ENCODE measurements at regions not wholly inside any gene's neighbourhood (a gene's known extent, or its start where the extent isn't known, plus 50 kb on each side); places are given as distances from the start of the nearest gene placed in this dataset.

DNA sequence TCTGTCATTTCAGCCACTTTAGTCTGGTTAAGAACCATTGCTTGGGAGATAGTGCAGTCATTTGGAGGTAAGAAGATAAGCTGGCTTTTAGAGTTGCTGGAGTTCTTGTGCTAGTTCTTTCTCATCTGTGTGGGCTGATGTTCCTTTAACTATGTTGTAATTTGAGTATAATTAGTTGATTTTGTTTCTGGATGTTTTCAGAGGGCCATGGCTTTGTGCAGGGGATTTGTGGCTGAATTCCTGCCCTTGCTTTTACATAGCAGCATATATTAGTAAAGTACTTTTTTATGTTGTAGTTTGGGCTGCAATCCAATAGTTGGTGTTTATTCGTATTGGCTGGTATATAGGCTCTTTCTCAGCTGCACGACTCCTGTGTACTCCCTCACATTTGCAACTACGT lies 339.6 kb downstream of the ANKRD50 start:
- H3F3A ChIP-seq (ENCODE audit: insufficient read depth, low read length), result no peaks in the 10 kb centered on the region
- no peak overlapping the region for H3K4me2 ChIP-seq (ENCODE audit: low read length)
- H3K79me2 ChIP-seq (ENCODE audit: insufficient read depth, low read length), result no peaks in the 10 kb centered on the region
- H3K9me2 ChIP-seq (ENCODE audit: low read depth, low read length), result no peaks in the 10 kb centered on the region
- H3K4me3 ChIP-seq (ENCODE audit: low read depth, low read length, poor library complexity, severe bottlenecking), result no peak overlapping the region
- no peak overlapping the region for H2AFZ ChIP-seq (ENCODE audit: low read length)
- no peak for TF ChIP-seq EZH2 (IDR thresholded peaks at IDR 0.05; ENCODE audit: borderline replicate concordance, low read length)
- TF ChIP-seq, protein P1, sequence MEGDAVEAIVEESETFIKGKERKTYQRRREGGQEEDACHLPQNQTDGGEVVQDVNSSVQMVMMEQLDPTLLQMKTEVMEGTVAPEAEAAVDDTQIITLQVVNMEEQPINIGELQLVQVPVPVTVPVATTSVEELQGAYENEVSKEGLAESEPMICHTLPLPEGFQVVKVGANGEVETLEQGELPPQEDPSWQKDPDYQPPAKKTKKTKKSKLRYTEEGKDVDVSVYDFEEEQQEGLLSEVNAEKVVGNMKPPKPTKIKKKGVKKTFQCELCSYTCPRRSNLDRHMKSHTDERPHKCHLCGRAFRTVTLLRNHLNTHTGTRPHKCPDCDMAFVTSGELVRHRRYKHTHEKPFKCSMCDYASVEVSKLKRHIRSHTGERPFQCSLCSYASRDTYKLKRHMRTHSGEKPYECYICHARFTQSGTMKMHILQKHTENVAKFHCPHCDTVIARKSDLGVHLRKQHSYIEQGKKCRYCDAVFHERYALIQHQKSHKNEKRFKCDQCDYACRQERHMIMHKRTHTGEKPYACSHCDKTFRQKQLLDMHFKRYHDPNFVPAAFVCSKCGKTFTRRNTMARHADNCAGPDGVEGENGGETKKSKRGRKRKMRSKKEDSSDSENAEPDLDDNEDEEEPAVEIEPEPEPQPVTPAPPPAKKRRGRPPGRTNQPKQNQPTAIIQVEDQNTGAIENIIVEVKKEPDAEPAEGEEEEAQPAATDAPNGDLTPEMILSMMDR (IDR thresholded peaks at IDR 0.05; ENCODE audit: low read length), result no peak
- H3K9me3 ChIP-seq (ENCODE audit: low read length), result no peaks in the 10 kb centered on the region
- H3K9ac ChIP-seq (ENCODE audit: low read length), result no peak overlapping the region
- no peaks in the 10 kb centered on the region for H4K20me1 ChIP-seq (ENCODE audit: insufficient read depth, low read length)
- H3K27me3 ChIP-seq (ENCODE audit: insufficient read depth, low read length), result no peaks in the 10 kb centered on the region
- no peaks in the 10 kb centered on the region for H3K4me1 ChIP-seq (ENCODE audit: insufficient read depth, low read length, severe bottlenecking)
- no peak overlapping the region for H3K27ac ChIP-seq (ENCODE audit: low read depth, low read length, poor library complexity, severe bottlenecking)
- H3K36me3 ChIP-seq (ENCODE audit: insufficient read depth, low read length), result no peaks in the 10 kb centered on the region

DNA sequence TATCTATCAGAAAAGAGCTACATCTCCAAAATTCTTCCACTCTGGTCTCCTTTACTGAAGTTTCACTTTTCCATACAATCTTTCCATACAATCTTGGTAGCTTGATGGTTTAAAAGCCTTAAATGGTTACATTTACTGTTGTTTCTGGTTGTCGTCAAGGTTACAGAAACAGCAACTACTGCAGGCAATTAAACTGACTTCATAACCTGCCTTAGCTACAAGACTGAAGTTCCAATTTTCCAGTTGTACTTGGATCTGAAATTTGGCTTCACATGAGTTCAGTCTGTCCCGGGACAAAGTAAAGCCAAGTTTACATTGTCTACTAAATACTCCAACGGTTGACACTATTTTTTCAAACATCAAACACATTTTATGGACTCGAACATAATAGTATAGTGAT lies 326.4 kb downstream of the ANKRD50 start:
- Histone ChIP-seq H3K79me2 (ENCODE audit: insufficient read depth, low read length) (no peaks in the 10 kb centered on the region), H3K9me3 (ENCODE audit: low read length) (no peaks in the 10 kb centered on the region), H2AFZ (ENCODE audit: low read length) (no peak overlapping the region), H3K36me3 (ENCODE audit: insufficient read depth, low read length) (no peaks in the 10 kb centered on the region), H3K27me3 (ENCODE audit: insufficient read depth, low read length) (no peaks in the 10 kb centered on the region), H3K4me2 (ENCODE audit: low read length) (no peak overlapping the region), H4K20me1 (ENCODE audit: insufficient read depth, low read length) (no peaks in the 10 kb centered on the region), H3K27ac (ENCODE audit: low read depth, low read length, poor library complexity, severe bottlenecking) (no peak overlapping the region), H3F3A (ENCODE audit: insufficient read depth, low read length) (no peaks in the 10 kb centered on the region), H3K9me2 (ENCODE audit: low read depth, low read length) (no peaks in the 10 kb centered on the region), H3K4me1 (ENCODE audit: insufficient read depth, low read length, severe bottlenecking) (no peaks in the 10 kb centered on the region), H3K9ac (ENCODE audit: low read length) (no peak overlapping the region), H3K4me3 (ENCODE audit: low read depth, low read length, poor library complexity, severe bottlenecking) (no peak overlapping the region)
- no peak for TF ChIP-seq EZH2 (IDR thresholded peaks at IDR 0.05; ENCODE audit: borderline replicate concordance, low read length)
- TF ChIP-seq, protein P1 (IDR thresholded peaks at IDR 0.05; ENCODE audit: low read length), result no peak

DNA sequence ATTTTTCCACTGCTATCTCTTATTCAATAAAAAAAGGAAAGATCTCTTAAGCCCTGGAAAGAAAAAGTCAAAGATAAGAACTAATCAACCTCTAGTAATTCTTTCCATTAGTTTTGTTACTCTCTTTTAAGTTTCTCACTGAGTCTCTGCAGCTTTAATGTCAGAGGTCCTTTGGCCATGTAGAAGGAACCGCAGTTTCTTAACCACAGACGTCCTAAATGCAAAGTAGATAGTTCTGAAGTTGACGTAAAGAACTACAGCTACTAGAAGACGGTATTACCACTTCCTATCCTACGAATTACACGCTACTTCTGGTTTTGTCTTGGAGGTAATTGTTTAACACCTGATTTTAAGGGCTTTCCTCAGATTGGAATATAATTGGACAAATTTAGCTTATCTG lies 325.9 kb downstream of the ANKRD50 start:
- Histone ChIP-seq H3K9me3 (ENCODE audit: low read length) (no peaks in the 10 kb centered on the region), H3K27ac (ENCODE audit: low read depth, low read length, poor library complexity, severe bottlenecking) (no peak overlapping the region), H3K9me2 (ENCODE audit: low read depth, low read length) (no peaks in the 10 kb centered on the region), H2AFZ (ENCODE audit: low read length) (no peak overlapping the region), H3K4me3 (ENCODE audit: low read depth, low read length, poor library complexity, severe bottlenecking) (no peak overlapping the region), H4K20me1 (ENCODE audit: insufficient read depth, low read length) (no peaks in the 10 kb centered on the region), H3K27me3 (ENCODE audit: insufficient read depth, low read length) (no peaks in the 10 kb centered on the region), H3K4me2 (ENCODE audit: low read length) (no peak overlapping the region), H3F3A (ENCODE audit: insufficient read depth, low read length) (no peaks in the 10 kb centered on the region), H3K4me1 (ENCODE audit: insufficient read depth, low read length, severe bottlenecking) (no peaks in the 10 kb centered on the region), H3K36me3 (ENCODE audit: insufficient read depth, low read length) (no peaks in the 10 kb centered on the region), H3K79me2 (ENCODE audit: insufficient read depth, low read length) (no peaks in the 10 kb centered on the region), H3K9ac (ENCODE audit: low read length) (no peak overlapping the region)
- no peak for TF ChIP-seq EZH2 (IDR thresholded peaks at IDR 0.05; ENCODE audit: borderline replicate concordance, low read length)
- TF ChIP-seq, protein P1 (IDR thresholded peaks at IDR 0.05; ENCODE audit: low read length), result no peak
